Fibroblast of lung (primary cell): ENCODE measurements at regions not wholly inside any gene's neighbourhood (a gene's known extent, or its start where the extent isn't known, plus 50 kb on each side); places are given as distances from the start of the nearest gene placed in this dataset.

Experiments
- DNase-seq, 2 donors: peaks; one replicate each; pipeline versions ENCODE4 v3.0.0 to v3.0.0-alpha.2; 2010; ENCODE audit warnings: low read depth in 2 of 2
- H2AFZ ChIP-seq: 2 replicates; pipeline ENCODE4 v1.5.1; 2012; ENCODE audit warnings: low read length, control low read depth, inconsistent platforms
- H3K27ac ChIP-seq: 2 replicates; pipeline ENCODE4 v1.5.1; 2011; ENCODE audit warnings: low read length, control low read depth; ENCODE audit not compliant: insufficient read depth
- H3K27me3 ChIP-seq: 2 replicates; pipeline ENCODE4 v1.5.1; 2011; ENCODE audit warnings: mild to moderate bottlenecking, low read length; ENCODE audit not compliant: control insufficient read depth, insufficient read depth
- H3K36me3 ChIP-seq: 2 replicates; pipeline ENCODE4 v1.5.1; 2011; ENCODE audit warnings: low read length; ENCODE audit not compliant: control insufficient read depth, insufficient read depth
- H3K4me1 ChIP-seq: 2 replicates; pipeline ENCODE4 v1.5.1; 2011; ENCODE audit warnings: low read length; ENCODE audit not compliant: control insufficient read depth, insufficient read depth; ENCODE audit errors: extremely low read depth
- H3K4me2 ChIP-seq: 2 replicates; pipeline ENCODE4 v1.5.1; 2011; ENCODE audit warnings: low read length, control low read depth; ENCODE audit not compliant: insufficient read depth; ENCODE audit errors: extremely low read depth
- H3K4me3 ChIP-seq, 4 experiments: fragments of 200-600 bp in 1 of 4; sonication (generic) in 1 of 4; replicated peaks in 1 of 4; 2 replicates each; pipeline ENCODE4 v1.5.1; 2011 to 2016; ENCODE audit warnings: low read length in 4 of 4, low read depth in 3 of 4, mild to moderate bottlenecking in 3 of 4, control low read depth in 2 of 4, inconsistent platforms in 1 of 4, mixed read lengths in 1 of 4; ENCODE audit not compliant: insufficient read depth in 1 of 4; ENCODE audit errors: control extremely low read depth in 1 of 4
- H3K79me2 ChIP-seq: 2 replicates; pipeline ENCODE4 v1.5.1; 2012; ENCODE audit warnings: mild to moderate bottlenecking, low read length, inconsistent platforms; ENCODE audit not compliant: control insufficient read depth, insufficient read depth
- H3K9ac ChIP-seq: 2 replicates; pipeline ENCODE4 v1.5.1; 2011; ENCODE audit warnings: mild to moderate bottlenecking, low read length, control low read depth; ENCODE audit not compliant: insufficient read depth
- H3K9me3 ChIP-seq: 2 replicates; pipeline ENCODE4 v1.5.1; 2012; ENCODE audit warnings: low read depth, low read length; ENCODE audit not compliant: control insufficient read depth, insufficient read depth
- H4K20me1 ChIP-seq: 2 replicates; pipeline ENCODE4 v1.5.1; 2011; ENCODE audit warnings: low read length; ENCODE audit not compliant: control insufficient read depth, insufficient read depth; ENCODE audit errors: extremely low read depth
- CTCF ChIP-seq, 2 donors: IDR thresholded peaks in 1 of 2; conservative IDR thresholded peaks in 1 of 2; 1 replicate in 1 of 2; 2 replicates in 1 of 2; pipeline ENCODE4 v1.5.1; 2011 to 2012; ENCODE audit warnings: low read length in 2 of 2, control low read depth in 1 of 2, inconsistent platforms in 1 of 2, low read depth in 1 of 2, mild to moderate bottlenecking in 1 of 2
- EZH2 ChIP-seq: IDR thresholded peaks from 2 replicates; pipeline ENCODE4 v1.5.1; 2012; ENCODE audit warnings: low read length, control low read depth, mild to moderate bottlenecking; ENCODE audit errors: missing control alignments

GRCh38 chr20:39358052-39358451 lies 395.9 kb downstream of the DHX35 start:
- Histone ChIP-seq H3K27me3 (no peaks in the 10 kb centered on the region), H3K27ac (no peak overlapping the region), H3K4me2 (no peak overlapping the region), H3K4me3 (no peak overlapping the region), H3K4me1 (no peaks in the 10 kb centered on the region), H3K9me3 (no peaks in the 10 kb centered on the region), H3K9ac (no peak overlapping the region), H2AFZ (no peak overlapping the region), H3K79me2 (no peaks in the 10 kb centered on the region), H4K20me1 (no peaks in the 10 kb centered on the region), H3K36me3 (no peaks in the 10 kb centered on the region)
- no peak for DNase-seq
- TF ChIP-seq CTCF (conservative IDR thresholded peaks at IDR 0.05 in 1 of 2, IDR thresholded peaks at IDR 0.05 in 1 of 2; ENCODE audit: low read depth in 1 of 2, low read length in 2 of 2) (no peak), EZH2 (no peak)

DNA sequence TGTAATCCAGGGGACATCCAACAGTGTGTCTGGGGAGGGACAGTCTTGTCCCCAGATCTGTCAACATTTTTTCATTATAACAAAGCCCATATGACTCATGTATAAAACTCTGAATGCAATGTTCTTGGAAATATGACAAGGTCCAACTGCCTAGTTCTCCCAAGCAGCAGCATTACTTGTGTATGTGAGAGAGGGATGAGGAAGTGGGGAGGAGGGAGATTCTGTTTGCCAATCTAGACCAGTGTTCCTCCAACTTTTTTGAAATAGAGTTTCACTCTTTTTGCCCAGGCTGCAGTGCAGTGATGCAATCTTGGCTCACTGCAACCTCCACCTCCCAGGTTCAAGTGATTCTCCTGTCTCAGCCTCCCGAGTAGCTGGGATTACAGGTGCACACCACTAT lies 394.8 kb downstream of the DHX35 start:
- TF ChIP-seq EZH2 (no peak), CTCF (conservative IDR thresholded peaks at IDR 0.05 in 1 of 2, IDR thresholded peaks at IDR 0.05 in 1 of 2; ENCODE audit: low read depth in 1 of 2, low read length in 2 of 2) (no peak)
- DNase-seq = no peak
- no peaks in the 10 kb centered on the region for H3K27me3 ChIP-seq
- no peak overlapping the region for H2AFZ ChIP-seq
- no peaks in the 10 kb centered on the region for H4K20me1 ChIP-seq
- no peak overlapping the region for H3K9ac ChIP-seq
- H3K4me1 ChIP-seq = no peaks in the 10 kb centered on the region
- H3K9me3 ChIP-seq = no peaks in the 10 kb centered on the region
- no peaks in the 10 kb centered on the region for H3K36me3 ChIP-seq
- no peak overlapping the region for H3K4me2 ChIP-seq
- no peaks in the 10 kb centered on the region for H3K79me2 ChIP-seq
- no peak overlapping the region for H3K27ac ChIP-seq
- H3K4me3 ChIP-seq = no peak overlapping the region

- Histone ChIP-seq H3K4me3 (no peak overlapping the region), H3K27ac (no peak overlapping the region), H3K36me3 (no peaks in the 10 kb centered on the region), H3K9ac (no peak overlapping the region), H3K4me2 (no peak overlapping the region), H3K79me2 (no peaks in the 10 kb centered on the region), H4K20me1 (no peaks in the 10 kb centered on the region), H3K4me1 (no peaks in the 10 kb centered on the region), H3K27me3 (no peaks in the 10 kb centered on the region), H2AFZ (no peak overlapping the region), H3K9me3 (no peaks in the 10 kb centered on the region)
- DNase-seq = no peak
- TF ChIP-seq CTCF (conservative IDR thresholded peaks at IDR 0.05 in 1 of 2, IDR thresholded peaks at IDR 0.05 in 1 of 2; ENCODE audit: low read depth in 1 of 2, low read length in 2 of 2) (no peak), EZH2 (no peak)
These were observed 387.1 kb downstream of the DHX35 start for GRCh38 chr20:39349240-39349639.
